Osteocyte (in vitro differentiated cells): ENCODE measurements at regions not wholly inside any gene's neighbourhood (a gene's known extent, or its start where the extent isn't known, plus 50 kb on each side); places are given as distances from the start of the nearest gene placed in this dataset.

Experiments
- DNase-seq: peaks from one replicate; pipeline ENCODE4 v3.0.0; 2021; ENCODE audit warnings: mixed read lengths; ENCODE audit not compliant: unreplicated experiment; ENCODE audit errors: extremely low spot score
- H3K27ac Mint-ChIP-seq: one replicate; pipeline ENCODE4 v1.8.0; 2021; ENCODE audit warnings: mild to moderate bottlenecking, mixed read lengths; ENCODE audit not compliant: unreplicated experiment
- H3K27me3 Mint-ChIP-seq: one replicate; pipeline ENCODE4 v1.8.0; 2021; ENCODE audit warnings: mixed read lengths; ENCODE audit not compliant: unreplicated experiment
- H3K36me3 Mint-ChIP-seq: one replicate; pipeline ENCODE4 v1.8.0; 2021; ENCODE audit warnings: mixed read lengths; ENCODE audit not compliant: unreplicated experiment
- H3K4me1 Mint-ChIP-seq: one replicate; pipeline ENCODE4 v1.8.0; 2021; ENCODE audit warnings: mixed read lengths; ENCODE audit not compliant: unreplicated experiment
- H3K4me3 Mint-ChIP-seq: one replicate; pipeline ENCODE4 v1.8.0; 2021; ENCODE audit warnings: mild to moderate bottlenecking, moderate library complexity, mixed read lengths; ENCODE audit not compliant: unreplicated experiment
- H3K9me3 Mint-ChIP-seq: one replicate; pipeline ENCODE4 v1.8.0; 2021; ENCODE audit warnings: mixed read lengths; ENCODE audit not compliant: unreplicated experiment
- TF ChIP-seq, protein P1 (sequence below): fragments of 200-600 bp; sonication (generic); IDR thresholded peaks from 2 replicates; pipeline ENCODE4 v1.5.0; 2021; ENCODE audit warnings: antibody characterized with exemption, mild to moderate bottlenecking, moderate library complexity

DNA sequence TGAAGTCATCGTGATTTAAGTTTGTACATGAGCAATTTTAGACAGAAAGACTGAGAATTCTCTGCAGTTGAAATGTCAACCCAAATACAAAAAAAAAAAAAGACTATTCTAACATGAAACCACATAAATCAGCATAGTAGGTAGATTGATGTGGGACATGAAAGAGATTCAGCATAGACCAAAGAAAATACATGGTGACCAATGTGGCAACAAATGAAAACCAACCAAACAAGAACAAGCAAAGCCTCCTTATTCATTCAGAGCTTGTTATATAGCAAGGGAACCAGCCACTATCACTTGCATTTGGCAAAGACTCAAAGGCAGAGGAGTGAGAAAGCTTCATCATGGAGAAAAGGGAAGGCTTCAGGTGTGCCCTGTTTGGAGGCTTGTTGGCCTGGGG is 144.4 kb upstream of the TMPO start:
- no peaks in the 10 kb centered on the region for H3K36me3 Mint-ChIP-seq
- H3K4me3 Mint-ChIP-seq: no peak overlapping the region
- TF ChIP-seq, protein P1, sequence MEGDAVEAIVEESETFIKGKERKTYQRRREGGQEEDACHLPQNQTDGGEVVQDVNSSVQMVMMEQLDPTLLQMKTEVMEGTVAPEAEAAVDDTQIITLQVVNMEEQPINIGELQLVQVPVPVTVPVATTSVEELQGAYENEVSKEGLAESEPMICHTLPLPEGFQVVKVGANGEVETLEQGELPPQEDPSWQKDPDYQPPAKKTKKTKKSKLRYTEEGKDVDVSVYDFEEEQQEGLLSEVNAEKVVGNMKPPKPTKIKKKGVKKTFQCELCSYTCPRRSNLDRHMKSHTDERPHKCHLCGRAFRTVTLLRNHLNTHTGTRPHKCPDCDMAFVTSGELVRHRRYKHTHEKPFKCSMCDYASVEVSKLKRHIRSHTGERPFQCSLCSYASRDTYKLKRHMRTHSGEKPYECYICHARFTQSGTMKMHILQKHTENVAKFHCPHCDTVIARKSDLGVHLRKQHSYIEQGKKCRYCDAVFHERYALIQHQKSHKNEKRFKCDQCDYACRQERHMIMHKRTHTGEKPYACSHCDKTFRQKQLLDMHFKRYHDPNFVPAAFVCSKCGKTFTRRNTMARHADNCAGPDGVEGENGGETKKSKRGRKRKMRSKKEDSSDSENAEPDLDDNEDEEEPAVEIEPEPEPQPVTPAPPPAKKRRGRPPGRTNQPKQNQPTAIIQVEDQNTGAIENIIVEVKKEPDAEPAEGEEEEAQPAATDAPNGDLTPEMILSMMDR: no peak
- no peaks in the 10 kb centered on the region for H3K4me1 Mint-ChIP-seq
- H3K9me3 Mint-ChIP-seq: no peaks in the 10 kb centered on the region
- H3K27ac Mint-ChIP-seq: no peak overlapping the region
- peaks cover 45% of the 10 kb centered on the region for H3K27me3 Mint-ChIP-seq
- no peak for DNase-seq

DNA sequence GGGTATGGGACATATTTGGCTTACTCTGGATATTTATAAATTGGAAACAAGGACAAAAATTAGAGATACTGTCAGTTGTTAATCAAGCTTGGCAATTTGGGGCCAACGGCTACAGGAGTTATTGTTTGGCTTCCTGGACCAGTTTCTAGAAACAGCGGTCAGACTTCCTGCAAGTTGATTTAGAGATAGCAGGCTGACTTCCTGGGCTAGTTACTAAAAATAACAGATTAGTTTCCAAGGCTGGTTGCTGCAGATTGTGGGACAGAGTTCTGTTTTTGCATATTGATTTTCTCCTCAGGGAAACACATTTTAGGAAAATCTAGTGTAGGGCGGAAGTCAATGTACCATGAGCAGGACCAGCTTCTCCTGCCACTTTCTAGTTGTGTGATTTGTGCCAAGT is 144.0 kb upstream of the TMPO start:
- peaks cover 48% of the 10 kb centered on the region for H3K27me3 Mint-ChIP-seq
- H3K4me3 Mint-ChIP-seq: no peak overlapping the region
- no peaks in the 10 kb centered on the region for H3K9me3 Mint-ChIP-seq
- TF ChIP-seq, protein P1: no peak
- H3K36me3 Mint-ChIP-seq: no peaks in the 10 kb centered on the region
- no peaks in the 10 kb centered on the region for H3K4me1 Mint-ChIP-seq
- no peak overlapping the region for H3K27ac Mint-ChIP-seq
- DNase-seq: no peak

DNA sequence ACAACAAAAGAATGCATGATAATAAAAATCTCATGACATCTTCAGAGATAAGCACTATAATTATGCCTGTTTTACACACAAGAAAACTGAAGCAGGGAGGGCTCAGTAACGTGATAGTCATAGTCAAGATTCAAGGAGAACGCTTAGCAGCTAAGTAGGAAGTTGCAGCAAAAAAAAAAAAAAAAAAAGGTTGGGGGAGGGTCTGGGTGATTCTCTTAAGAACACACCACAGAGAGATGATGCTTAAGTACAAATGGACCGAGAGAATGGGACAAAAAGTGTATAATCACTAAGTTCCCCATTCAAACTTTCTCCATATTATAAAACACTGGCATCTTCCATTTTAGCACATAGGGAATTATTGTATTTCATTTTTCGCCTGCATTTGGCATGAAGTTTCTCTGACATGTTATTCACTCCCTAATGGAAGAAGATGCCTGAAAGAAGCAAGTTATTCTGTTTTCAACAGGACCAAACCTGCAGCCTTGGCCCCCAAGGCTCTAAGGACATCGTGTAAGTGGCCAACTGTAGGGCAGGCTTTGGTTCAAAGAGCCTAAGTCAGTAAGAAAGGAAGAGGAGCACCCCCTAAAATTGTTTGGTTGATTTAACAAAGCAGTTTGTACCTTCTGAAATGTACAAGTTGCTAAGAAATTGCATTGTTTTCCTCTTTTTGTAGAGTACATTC is 142.9 kb upstream of the TMPO start:
- TF ChIP-seq, protein P1: no peak
- no peaks in the 10 kb centered on the region for H3K4me1 Mint-ChIP-seq
- H3K27ac Mint-ChIP-seq: no peak overlapping the region
- peaks cover 57% of the 10 kb centered on the region for H3K27me3 Mint-ChIP-seq
- DNase-seq: no peak
- no peak overlapping the region for H3K4me3 Mint-ChIP-seq
- no peaks in the 10 kb centered on the region for H3K9me3 Mint-ChIP-seq
- no peaks in the 10 kb centered on the region for H3K36me3 Mint-ChIP-seq

DNA sequence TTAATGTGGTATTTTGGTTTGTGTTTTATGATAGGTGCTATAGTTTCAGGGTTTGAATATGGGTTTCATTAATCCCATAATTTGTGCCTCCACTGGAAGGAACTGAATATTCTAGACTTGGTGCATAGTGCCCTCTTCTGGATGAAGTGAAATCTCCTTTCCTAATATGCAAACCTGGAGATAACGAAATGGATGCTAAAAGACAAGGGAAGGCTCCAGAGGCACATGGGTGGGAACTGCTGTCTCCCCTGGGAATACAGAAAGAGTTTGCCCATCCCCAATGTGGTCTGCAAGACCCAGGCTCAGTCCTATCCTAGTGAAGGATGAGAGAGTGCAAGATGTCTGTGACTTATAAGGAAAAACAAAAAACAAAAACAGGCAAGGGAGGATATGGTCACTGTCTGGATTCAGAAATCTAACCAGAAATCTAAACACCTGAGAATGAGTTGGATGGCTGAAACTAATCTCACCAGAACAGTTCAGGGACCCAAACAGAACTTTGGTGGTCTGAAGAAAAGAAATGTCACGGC is 142.3 kb upstream of the TMPO start:
- DNase-seq: no peak
- H3K27ac Mint-ChIP-seq: no peak overlapping the region
- no peaks in the 10 kb centered on the region for H3K36me3 Mint-ChIP-seq
- peaks cover 55% of the 10 kb centered on the region for H3K27me3 Mint-ChIP-seq
- H3K4me1 Mint-ChIP-seq: no peaks in the 10 kb centered on the region
- no peaks in the 10 kb centered on the region for H3K9me3 Mint-ChIP-seq
- TF ChIP-seq, protein P1: peak; percentile 63
- H3K4me3 Mint-ChIP-seq: no peak overlapping the region

DNA sequence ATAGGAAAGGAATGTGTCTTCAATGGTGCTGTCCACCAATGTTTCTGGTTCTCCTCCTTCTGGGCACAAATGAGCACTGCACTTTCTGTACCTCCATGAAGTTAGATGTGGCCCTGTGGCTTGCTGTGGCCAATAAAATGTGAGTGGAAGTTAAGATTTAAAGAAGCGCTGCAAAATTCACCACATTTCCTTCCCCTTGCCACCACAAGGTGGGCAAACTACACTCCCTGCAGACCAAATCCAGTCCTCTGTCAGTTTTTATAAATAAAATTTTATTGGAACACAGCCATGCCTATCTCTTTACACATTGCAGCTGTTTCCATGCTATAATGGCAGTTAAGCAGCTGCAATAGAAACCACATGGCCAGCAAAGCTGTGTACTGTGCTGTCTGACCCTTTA is 141.4 kb upstream of the TMPO start:
- H3K4me3 Mint-ChIP-seq: no peak overlapping the region
- H3K9me3 Mint-ChIP-seq: no peaks in the 10 kb centered on the region
- DNase-seq: no peak
- H3K27ac Mint-ChIP-seq: no peak overlapping the region
- H3K4me1 Mint-ChIP-seq: no peaks in the 10 kb centered on the region
- no peaks in the 10 kb centered on the region for H3K36me3 Mint-ChIP-seq
- peaks cover 59% of the 10 kb centered on the region for H3K27me3 Mint-ChIP-seq
- TF ChIP-seq, protein P1: peak; percentile 24
